H9 (cell line): ENCODE measurements at regions not wholly inside any gene's neighbourhood (a gene's known extent, or its start where the extent isn't known, plus 50 kb on each side); places are given as distances from the start of the nearest gene placed in this dataset.

Source experiments
- DNase-seq: peaks from one replicate; pipeline ENCODE4 v3.0.0-alpha.2; 2017
- H2AFZ ChIP-seq: one replicate; pipeline ENCODE4 v1.6.1; 2013; ENCODE audit warnings: mild to moderate bottlenecking, low read length, control low read depth, moderate library complexity
- H2AK5ac ChIP-seq: 2 replicates; pipeline ENCODE4 v1.6.1; 2013; ENCODE audit warnings: low read length, control low read depth, mixed read lengths; ENCODE audit not compliant: insufficient read length
- H2BK120ac ChIP-seq: one replicate; pipeline ENCODE4 v1.6.1; 2013; ENCODE audit warnings: low read depth, mild to moderate bottlenecking, low read length, control low read depth, inconsistent platforms; ENCODE audit not compliant: poor library complexity, severe bottlenecking
- H2BK12ac ChIP-seq: 2 replicates; pipeline ENCODE4 v1.6.1; 2013; ENCODE audit warnings: low read length, control low read depth, mixed read lengths, low read depth; ENCODE audit not compliant: insufficient read length
- H2BK15ac ChIP-seq: 2 replicates; pipeline ENCODE4 v1.6.1; 2013; ENCODE audit warnings: low read depth, low read length, control low read depth
- H2BK20ac ChIP-seq: one replicate; pipeline ENCODE4 v1.6.1; 2013; ENCODE audit warnings: low read depth, mild to moderate bottlenecking, low read length, control low read depth, inconsistent platforms; ENCODE audit not compliant: poor library complexity, severe bottlenecking
- H2BK5ac ChIP-seq: 2 replicates; pipeline ENCODE4 v1.6.1; 2013; ENCODE audit warnings: low read length, control low read depth, mixed read lengths; ENCODE audit not compliant: insufficient read length
- H3K14ac ChIP-seq: 2 replicates; pipeline ENCODE4 v1.6.1; 2013; ENCODE audit warnings: low read length, control low read depth; ENCODE audit not compliant: insufficient read depth
- H3K18ac ChIP-seq: 2 replicates; pipeline ENCODE4 v1.6.1; 2013; ENCODE audit warnings: low read depth, mild to moderate bottlenecking, mixed read lengths, low read length, control low read depth; ENCODE audit not compliant: insufficient read length
- H3K23ac ChIP-seq: 2 replicates; pipeline ENCODE4 v1.6.1; 2013; ENCODE audit warnings: low read length, control low read depth, mixed read lengths, low read depth; ENCODE audit not compliant: insufficient read length
- H3K23me2 ChIP-seq: 2 replicates; pipeline ENCODE4 v1.6.1; 2013; ENCODE audit warnings: low read depth, mild to moderate bottlenecking, mixed read lengths, low read length, control low read depth; ENCODE audit not compliant: insufficient read length, poor library complexity, severe bottlenecking
- H3K27ac ChIP-seq: 2 replicates; pipeline ENCODE4 v1.5.1; 2013; ENCODE audit warnings: low read length, control low read depth, mixed read lengths, low read depth; ENCODE audit not compliant: insufficient read length
- H3K27me3 ChIP-seq: 2 replicates; pipeline ENCODE4 v1.6.1; 2013; ENCODE audit warnings: low read length, control low read depth, inconsistent platforms; ENCODE audit not compliant: insufficient read depth
- H3K4ac ChIP-seq: 2 replicates; pipeline ENCODE4 v1.6.1; 2013; ENCODE audit warnings: low read depth, mild to moderate bottlenecking, control low read depth, inconsistent platforms, low read length, moderate library complexity
- H3K4me1 ChIP-seq: 2 replicates; pipeline ENCODE4 v1.6.1; 2013; ENCODE audit warnings: low read length, control low read depth, inconsistent platforms; ENCODE audit not compliant: insufficient read depth
- H3K4me2 ChIP-seq: 2 replicates; pipeline ENCODE4 v1.6.1; 2013; ENCODE audit warnings: low read length, control low read depth, mixed read lengths; ENCODE audit not compliant: insufficient read length, insufficient read depth
- H3K56ac ChIP-seq: 2 replicates; pipeline ENCODE4 v1.6.1; 2013; ENCODE audit warnings: low read depth, mild to moderate bottlenecking, mixed read lengths, low read length, control low read depth; ENCODE audit not compliant: insufficient read length
- H3K79me1 ChIP-seq: 2 replicates; pipeline ENCODE4 v1.6.1; 2013; ENCODE audit warnings: low read depth, mild to moderate bottlenecking, moderate library complexity, low read length, control low read depth, inconsistent platforms; ENCODE audit not compliant: insufficient read depth, poor library complexity, severe bottlenecking
- H3K79me2 ChIP-seq: 2 replicates; pipeline ENCODE4 v1.6.1; 2013; ENCODE audit warnings: low read length, control low read depth, inconsistent platforms; ENCODE audit not compliant: insufficient read depth
- H3K9ac ChIP-seq: 2 replicates; pipeline ENCODE4 v1.6.1; 2013; ENCODE audit warnings: low read length, control low read depth, mixed read lengths; ENCODE audit not compliant: insufficient read length; ENCODE audit errors: extremely low read depth
- H3K9me3 ChIP-seq: one replicate; pipeline ENCODE4 v1.6.1; 2013; ENCODE audit warnings: low read depth, low read length, inconsistent platforms; ENCODE audit not compliant: control insufficient read depth
- H3T11ph ChIP-seq: one replicate; pipeline ENCODE4 v1.6.1; 2013; ENCODE audit warnings: mild to moderate bottlenecking, low read length, control low read depth, inconsistent platforms
- H4K20me1 ChIP-seq: one replicate; pipeline ENCODE4 v1.6.1; 2013; ENCODE audit not compliant: control insufficient read depth, insufficient read length, insufficient read depth
- H4K5ac ChIP-seq: 2 replicates; pipeline ENCODE4 v1.6.1; 2013; ENCODE audit warnings: low read depth, mild to moderate bottlenecking, mixed read lengths, low read length, control low read depth; ENCODE audit not compliant: insufficient read length
- H4K8ac ChIP-seq: replicated peaks from 2 replicates; pipeline ENCODE4 v1.6.1; 2013; ENCODE audit warnings: low read length, control low read depth, mixed read lengths, low read depth; ENCODE audit not compliant: insufficient read length
- H4K91ac ChIP-seq: 2 replicates; pipeline ENCODE4 v1.6.1; 2013; ENCODE audit warnings: low read depth, mild to moderate bottlenecking, moderate library complexity, mixed read lengths, low read length, control low read depth; ENCODE audit not compliant: insufficient read length
- H3K27ac Mint-ChIP-seq, 3 experiments: 2 replicates in 2 of 3; 3 replicates in 1 of 3; pipeline ENCODE4 v1.8.0; 2020 to 2021; ENCODE audit warnings: mixed read lengths in 3 of 3, mild to moderate bottlenecking in 1 of 3, moderate library complexity in 1 of 3
- H3K27me3 Mint-ChIP-seq: 2 replicates; pipeline ENCODE4 v1.8.0; 2021; ENCODE audit warnings: low read depth, mild to moderate bottlenecking, moderate library complexity, mixed read lengths
- H3K36me3 Mint-ChIP-seq, 3 experiments: 2 replicates in 2 of 3; 3 replicates in 1 of 3; pipeline ENCODE4 v1.8.0; 2020 to 2021; ENCODE audit warnings: low read depth in 3 of 3, mixed read lengths in 3 of 3; ENCODE audit not compliant: insufficient read depth in 1 of 3
- H3K4me1 Mint-ChIP-seq, 2 experiments: 2 replicates each; pipeline ENCODE4 v1.8.0; 2020; ENCODE audit warnings: mixed read lengths in 2 of 2
- H3K4me3 Mint-ChIP-seq, 2 experiments: 2 replicates in 1 of 2; 3 replicates in 1 of 2; pipeline ENCODE4 v1.8.0; 2020 to 2021; ENCODE audit warnings: mild to moderate bottlenecking in 2 of 2, mixed read lengths in 2 of 2, moderate library complexity in 1 of 2
- H3K9me3 Mint-ChIP-seq, 2 experiments: 2 replicates in 1 of 2; 3 replicates in 1 of 2; pipeline ENCODE4 v1.8.0; 2020; ENCODE audit warnings: mild to moderate bottlenecking in 2 of 2, mixed read lengths in 2 of 2, moderate library complexity in 1 of 2
- WGBS: extraction: QIAGEN DNeasy Blood & Tissue Kit; methylation state at CpG from one replicate; pipeline ENCODE4 v1.1.7; 2013; ENCODE audit warnings: missing lambda C conversion rate, low lambda C conversion rate, mixed read lengths; ENCODE audit not compliant: insufficient read length; ENCODE audit errors: extremely low coverage; 5-methylcytosine and 5-hydroxymethylcytosine counted together
- TF ChIP-seq, protein P1 (sequence below): fragments of 200-600 bp; sonication (generic); conservative IDR thresholded peaks from 3 replicates; pipeline ENCODE4 v1.8.0; 2021; ENCODE audit warnings: antibody characterized with exemption, mild to moderate bottlenecking

DNA sequence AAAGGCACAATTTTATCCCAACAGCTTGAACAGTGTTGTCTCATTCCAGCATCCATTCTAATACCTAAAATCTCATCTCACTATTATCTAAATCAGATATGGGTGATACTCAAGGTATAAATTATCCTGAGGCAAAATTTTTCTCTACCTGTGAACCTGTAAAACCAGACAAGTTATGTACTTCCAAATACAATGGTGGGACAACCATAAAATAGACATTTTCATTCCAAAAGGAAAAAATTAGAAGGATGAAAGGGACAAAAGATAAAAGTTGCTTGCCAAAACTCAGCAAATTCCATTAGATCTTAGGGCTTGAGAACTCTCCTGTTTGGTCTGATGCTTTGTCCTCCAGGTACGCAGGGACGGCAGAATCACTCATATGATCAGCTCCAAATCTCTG lies 650.5 kb downstream of the ADGRL2 start:
- Histone ChIP-seq H3K4me1 (no peaks in the 10 kb centered on the region), H3K18ac (no peak overlapping the region), H3K4me2 (no peak overlapping the region), H3K27me3 (no peaks in the 10 kb centered on the region), H3K27ac (no peak overlapping the region), H3K23ac (no peak overlapping the region), H2BK5ac (no peak overlapping the region), H3K79me1 (no peaks in the 10 kb centered on the region), H3T11ph (no peak overlapping the region), H3K14ac (no peak overlapping the region), H3K23me2 (no peaks in the 10 kb centered on the region), H3K79me2 (no peaks in the 10 kb centered on the region), H3K9ac (no peak overlapping the region), H2BK120ac (no peak overlapping the region), H2BK12ac (no peak overlapping the region), H4K20me1 (no peaks in the 10 kb centered on the region), H2BK15ac (no peak overlapping the region), H4K91ac (no peak overlapping the region), H2AK5ac (no peak overlapping the region), H3K4ac (no peak overlapping the region), H3K56ac (no peak overlapping the region), H4K8ac (no peak overlapping the region), H2AFZ (no peak overlapping the region), H4K5ac (no peak overlapping the region), H3K9me3 (no peaks in the 10 kb centered on the region), H2BK20ac (no peak overlapping the region)
- no peak overlapping the region for H3K27ac Mint-ChIP-seq
- H3K9me3 Mint-ChIP-seq = peaks cover 10 to 13% of the 10 kb centered on the region in 2 experiments; a peak in 4 of 5 replicates
- H3K27me3 Mint-ChIP-seq = no peaks in the 10 kb centered on the region
- no peak for DNase-seq
- H3K36me3 Mint-ChIP-seq = peaks cover 3 to 13% (median 6%) of the 10 kb centered on the region in 3 experiments; a peak in 6 of 7 replicates
- no peak overlapping the region for H3K4me3 Mint-ChIP-seq
- TF ChIP-seq, protein P1, sequence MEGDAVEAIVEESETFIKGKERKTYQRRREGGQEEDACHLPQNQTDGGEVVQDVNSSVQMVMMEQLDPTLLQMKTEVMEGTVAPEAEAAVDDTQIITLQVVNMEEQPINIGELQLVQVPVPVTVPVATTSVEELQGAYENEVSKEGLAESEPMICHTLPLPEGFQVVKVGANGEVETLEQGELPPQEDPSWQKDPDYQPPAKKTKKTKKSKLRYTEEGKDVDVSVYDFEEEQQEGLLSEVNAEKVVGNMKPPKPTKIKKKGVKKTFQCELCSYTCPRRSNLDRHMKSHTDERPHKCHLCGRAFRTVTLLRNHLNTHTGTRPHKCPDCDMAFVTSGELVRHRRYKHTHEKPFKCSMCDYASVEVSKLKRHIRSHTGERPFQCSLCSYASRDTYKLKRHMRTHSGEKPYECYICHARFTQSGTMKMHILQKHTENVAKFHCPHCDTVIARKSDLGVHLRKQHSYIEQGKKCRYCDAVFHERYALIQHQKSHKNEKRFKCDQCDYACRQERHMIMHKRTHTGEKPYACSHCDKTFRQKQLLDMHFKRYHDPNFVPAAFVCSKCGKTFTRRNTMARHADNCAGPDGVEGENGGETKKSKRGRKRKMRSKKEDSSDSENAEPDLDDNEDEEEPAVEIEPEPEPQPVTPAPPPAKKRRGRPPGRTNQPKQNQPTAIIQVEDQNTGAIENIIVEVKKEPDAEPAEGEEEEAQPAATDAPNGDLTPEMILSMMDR = no peak
- peaks cover 0 to 5% of the 10 kb centered on the region in 2 experiments; a peak in 2 of 4 replicates for H3K4me1 Mint-ChIP-seq
- no CpG with 5 or more reads among the region's 2 CpGs for WGBS
